ENCODE measurements at regions not wholly inside any gene's neighbourhood (a gene's known extent, or its start where the extent isn't known, plus 50 kb on each side); places are given as distances from the start of the nearest gene placed in this dataset.
"Not testable (repeated sequence)": the region's sequence is repeated elsewhere in the genome, so short reads cannot be mapped to it uniquely, and the experiment has no call there.

GRCh38 chr21:28167366-28167765 is 825.3 kb downstream of the LTN1 start:
- Mint-ChIP-seq H3K27ac (no peak overlapping the region), H3K4me1 (no peaks in the 10 kb centered on the region), H3K4me3 (no peak overlapping the region), H3K36me3 (ENCODE audit: low read depth) (no peaks in the 10 kb centered on the region), H3K9me3 (peaks cover 8% of the 10 kb centered on the region), H3K27me3 (ENCODE audit: low read depth, poor library complexity) (no peaks in the 10 kb centered on the region)
- DNase-seq = no peak
- no peak for TF ChIP-seq CTCF (IDR thresholded peaks at IDR 0.05)

GRCh38 chr21:28164519-28164918 is 828.2 kb downstream of the LTN1 start:
- DNase-seq; H3K4me3 Mint-ChIP-seq; H3K4me1 Mint-ChIP-seq; H3K27me3 Mint-ChIP-seq (ENCODE audit: low read depth, poor library complexity); H3K36me3 Mint-ChIP-seq (ENCODE audit: low read depth); H3K27ac Mint-ChIP-seq: not testable (repeated sequence)
- peaks cover 14% of the 10 kb centered on the region for H3K9me3 Mint-ChIP-seq

- H3K27me3 Mint-ChIP-seq (ENCODE audit: low read depth, poor library complexity); DNase-seq; H3K4me3 Mint-ChIP-seq; H3K36me3 Mint-ChIP-seq (ENCODE audit: low read depth); H3K4me1 Mint-ChIP-seq; H3K27ac Mint-ChIP-seq: not testable (repeated sequence)
- peaks cover 14% of the 10 kb centered on the region for H3K9me3 Mint-ChIP-seq
These were observed 830.6 kb downstream of the LTN1 start for GRCh38 chr21:28162052-28162451.

- Mint-ChIP-seq H3K27ac (no peak overlapping the region), H3K4me1 (peaks cover 3% of the 10 kb centered on the region)
These were observed 832.3 kb downstream of the LTN1 start for GRCh38 chr21:28160378-28160777.

GRCh38 chr21:28159396-28159795 is 833.3 kb downstream of the LTN1 start:
- no peaks in the 10 kb centered on the region for H3K36me3 Mint-ChIP-seq (ENCODE audit: low read depth)
- TF ChIP-seq CTCF (IDR thresholded peaks at IDR 0.05) = no peak

More at GRCh38 chr21:28160378-28160777, 832.3 kb downstream of the LTN1 start:
- Mint-ChIP-seq H3K27me3 (ENCODE audit: low read depth, poor library complexity) (peaks cover 3% of the 10 kb centered on the region), H3K4me3 (no peak overlapping the region), H3K9me3 (peaks cover 14% of the 10 kb centered on the region), H3K36me3 (ENCODE audit: low read depth) (no peaks in the 10 kb centered on the region)
- no peak for TF ChIP-seq CTCF (IDR thresholded peaks at IDR 0.05)
- no peak for DNase-seq

GRCh38 chr21:28156590-28156989 is 836.1 kb downstream of the LTN1 start:
- peaks cover under 1% of the 10 kb centered on the region for H3K27me3 Mint-ChIP-seq (ENCODE audit: low read depth, poor library complexity)
- H3K36me3 Mint-ChIP-seq (ENCODE audit: low read depth) = no peaks in the 10 kb centered on the region
- H3K9me3 Mint-ChIP-seq = peaks cover 2% of the 10 kb centered on the region
- no peak for TF ChIP-seq CTCF (IDR thresholded peaks at IDR 0.05)
- H3K4me1 Mint-ChIP-seq = peaks cover 3% of the 10 kb centered on the region
- H3K27ac Mint-ChIP-seq = no peak overlapping the region
- no peak overlapping the region for H3K4me3 Mint-ChIP-seq
- no peak for DNase-seq

More at GRCh38 chr21:28159396-28159795, 833.3 kb downstream of the LTN1 start:
- H3K27ac Mint-ChIP-seq = no peak overlapping the region
- peaks cover 14% of the 10 kb centered on the region for H3K9me3 Mint-ChIP-seq
- H3K27me3 Mint-ChIP-seq (ENCODE audit: low read depth, poor library complexity) = peaks cover 3% of the 10 kb centered on the region
- DNase-seq = no peak
- no peak overlapping the region for H3K4me3 Mint-ChIP-seq
- peaks cover 3% of the 10 kb centered on the region for H3K4me1 Mint-ChIP-seq

GRCh38 chr21:28154121-28154520 is 838.6 kb downstream of the LTN1 start:
- Mint-ChIP-seq H3K4me1 (peaks cover 8% of the 10 kb centered on the region), H3K9me3 (no peaks in the 10 kb centered on the region), H3K36me3 (ENCODE audit: low read depth) (no peaks in the 10 kb centered on the region), H3K4me3 (no peak overlapping the region), H3K27me3 (ENCODE audit: low read depth, poor library complexity) (peaks cover 4% of the 10 kb centered on the region), H3K27ac (no peak overlapping the region)
- no peak for DNase-seq
- TF ChIP-seq CTCF (IDR thresholded peaks at IDR 0.05) = no peak

Data from nephron progenitor cell (in vitro differentiated cells).